HFF-Myc (cell line): ENCODE measurements at regions not wholly inside any gene's neighbourhood (a gene's known extent, or its start where the extent isn't known, plus 50 kb on each side); places are given as distances from the start of the nearest gene placed in this dataset.

Source experiments
- DNase-seq: peaks from one replicate; pipeline ENCODE4 v3.0.0-alpha.2; 2011; ENCODE audit warnings: low read depth; ENCODE audit errors: extremely low read depth
- H3K4me3 ChIP-seq: replicated peaks from 2 replicates; pipeline ENCODE4 v1.5.1; 2011; ENCODE audit warnings: low read depth, mild to moderate bottlenecking, control low read depth, low read length
- TF ChIP-seq, protein P1 (sequence below): IDR thresholded peaks from 2 replicates; pipeline ENCODE4 v1.5.1; 2012; ENCODE audit warnings: mild to moderate bottlenecking, low read depth, low read length, control low read depth; ENCODE audit errors: missing control alignments

DNA sequence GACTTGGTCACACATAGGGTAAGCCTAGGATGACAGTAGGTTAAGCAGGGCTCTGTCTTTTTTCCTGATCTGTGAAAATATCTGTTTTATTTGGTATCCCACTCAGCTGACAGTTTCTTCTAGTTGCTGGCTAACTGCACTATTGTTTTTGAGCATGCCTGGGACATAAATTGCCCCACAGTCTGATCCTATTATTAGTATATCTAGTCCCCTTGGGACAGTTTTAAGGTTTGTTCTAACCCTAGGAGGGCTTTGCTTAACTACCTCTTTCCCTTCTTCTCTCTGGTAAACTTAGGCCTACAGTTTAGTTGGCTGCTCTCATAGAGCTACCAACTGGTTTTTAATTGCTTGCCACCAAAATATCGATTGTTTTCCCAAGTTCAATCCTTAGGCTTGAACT, 446.6 kb downstream of the ARHGEF28 start:
- H3K4me3 ChIP-seq, result no peak overlapping the region
- TF ChIP-seq, protein P1, sequence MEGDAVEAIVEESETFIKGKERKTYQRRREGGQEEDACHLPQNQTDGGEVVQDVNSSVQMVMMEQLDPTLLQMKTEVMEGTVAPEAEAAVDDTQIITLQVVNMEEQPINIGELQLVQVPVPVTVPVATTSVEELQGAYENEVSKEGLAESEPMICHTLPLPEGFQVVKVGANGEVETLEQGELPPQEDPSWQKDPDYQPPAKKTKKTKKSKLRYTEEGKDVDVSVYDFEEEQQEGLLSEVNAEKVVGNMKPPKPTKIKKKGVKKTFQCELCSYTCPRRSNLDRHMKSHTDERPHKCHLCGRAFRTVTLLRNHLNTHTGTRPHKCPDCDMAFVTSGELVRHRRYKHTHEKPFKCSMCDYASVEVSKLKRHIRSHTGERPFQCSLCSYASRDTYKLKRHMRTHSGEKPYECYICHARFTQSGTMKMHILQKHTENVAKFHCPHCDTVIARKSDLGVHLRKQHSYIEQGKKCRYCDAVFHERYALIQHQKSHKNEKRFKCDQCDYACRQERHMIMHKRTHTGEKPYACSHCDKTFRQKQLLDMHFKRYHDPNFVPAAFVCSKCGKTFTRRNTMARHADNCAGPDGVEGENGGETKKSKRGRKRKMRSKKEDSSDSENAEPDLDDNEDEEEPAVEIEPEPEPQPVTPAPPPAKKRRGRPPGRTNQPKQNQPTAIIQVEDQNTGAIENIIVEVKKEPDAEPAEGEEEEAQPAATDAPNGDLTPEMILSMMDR, result no peak
- no peak for DNase-seq

DNA sequence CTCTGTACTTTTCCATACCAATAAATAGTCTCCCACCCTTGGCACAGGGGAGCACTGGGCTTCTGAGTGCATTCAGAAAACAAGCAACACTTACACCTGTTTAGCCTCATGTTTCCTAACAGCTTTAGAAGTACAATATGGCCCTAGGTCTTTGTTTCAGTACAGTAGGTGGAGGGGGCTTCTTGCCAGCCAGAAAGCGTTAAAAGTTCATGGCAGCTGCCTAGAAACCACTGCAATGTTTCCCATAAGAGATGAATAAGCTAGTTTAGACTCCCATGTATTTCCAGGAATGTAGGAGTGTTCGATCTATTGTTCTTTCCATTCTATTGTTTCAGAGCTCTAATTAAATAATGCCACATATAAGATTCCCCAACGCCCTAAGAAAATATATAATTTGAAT, 444.8 kb downstream of the ARHGEF28 start:
- DNase-seq, result no peak
- TF ChIP-seq, protein P1, result no peak
- no peak overlapping the region for H3K4me3 ChIP-seq

DNA sequence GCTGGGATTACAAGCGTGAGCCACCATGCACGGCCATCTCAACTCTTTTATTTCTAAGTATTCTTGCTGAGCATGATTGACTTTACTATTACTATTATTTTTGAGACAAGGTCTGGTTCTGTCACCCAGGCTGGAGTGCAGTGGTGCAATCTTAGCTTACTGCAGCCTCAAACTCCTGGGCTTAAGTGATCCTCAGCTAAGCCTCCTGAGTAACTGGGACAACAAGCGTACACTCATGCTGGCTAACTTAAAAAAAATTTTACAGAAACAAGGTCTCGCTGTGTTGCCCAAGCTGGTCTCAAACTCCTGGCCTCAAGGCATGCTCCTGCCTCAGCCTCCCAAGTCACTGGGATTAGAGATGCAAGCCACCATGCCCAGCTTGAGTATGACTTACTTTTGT, 443.7 kb downstream of the ARHGEF28 start:
- no peak for DNase-seq
- TF ChIP-seq, protein P1, result no peak
- H3K4me3 ChIP-seq, result no peak overlapping the region

DNA sequence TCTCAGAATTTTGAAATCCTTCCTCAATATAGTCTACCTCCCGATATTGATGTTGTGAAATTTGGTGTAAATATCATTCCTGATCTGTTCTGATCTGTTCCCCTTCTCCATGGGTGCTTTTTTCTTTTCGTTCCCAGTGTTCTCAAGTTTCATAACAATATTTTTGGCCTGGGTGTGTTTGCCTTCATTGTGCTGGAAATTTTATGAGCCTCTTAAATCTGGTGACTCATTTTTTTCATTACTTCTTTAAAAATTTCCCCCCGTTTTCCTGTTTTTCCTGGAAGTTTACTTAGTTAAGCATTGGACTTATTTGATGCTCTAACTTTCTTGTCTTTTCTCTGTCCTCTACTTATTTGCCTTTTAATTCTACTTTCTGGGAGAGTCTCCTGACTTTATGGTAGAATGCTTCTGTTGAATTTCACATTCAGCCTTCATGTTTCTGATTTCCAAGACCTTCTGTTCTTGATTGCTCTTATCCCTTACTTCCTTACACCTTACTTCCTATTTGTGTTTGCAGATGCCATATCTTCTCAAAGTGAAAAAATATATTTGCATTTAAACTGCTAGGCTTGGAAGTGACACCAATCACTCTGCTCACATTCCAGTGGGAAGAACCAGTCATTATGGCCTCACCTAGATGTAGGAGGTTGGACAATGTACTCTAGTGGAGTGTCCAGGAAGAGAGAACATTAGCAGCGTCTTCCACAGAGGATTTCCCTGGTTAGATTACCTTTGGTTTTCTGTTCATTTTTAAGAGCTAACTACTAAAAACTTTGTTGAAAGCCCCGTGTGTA, 441.9 kb downstream of the ARHGEF28 start:
- TF ChIP-seq, protein P1, result no peak
- no peak for DNase-seq
- no peak overlapping the region for H3K4me3 ChIP-seq

DNA sequence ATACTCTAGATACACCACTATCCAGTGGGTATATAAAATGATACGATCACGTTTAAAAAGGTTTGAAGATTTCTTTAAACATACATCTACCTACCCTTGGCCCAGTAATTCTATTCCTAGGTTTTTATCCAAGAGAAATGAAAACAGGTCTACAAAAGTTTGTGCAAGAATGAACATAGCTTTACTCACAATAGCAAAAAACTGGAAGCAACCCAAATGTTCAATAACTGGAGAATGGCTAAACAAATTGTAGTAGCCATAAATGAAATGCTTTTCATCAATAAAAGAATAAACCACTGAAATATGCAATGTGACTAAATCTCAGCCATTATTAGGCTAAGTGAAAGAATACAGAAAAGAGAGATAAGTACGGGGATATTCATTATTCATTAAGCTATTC, 438.9 kb downstream of the ARHGEF28 start:
- TF ChIP-seq, protein P1, result no peak
- no peak for DNase-seq
- no peak overlapping the region for H3K4me3 ChIP-seq

DNA sequence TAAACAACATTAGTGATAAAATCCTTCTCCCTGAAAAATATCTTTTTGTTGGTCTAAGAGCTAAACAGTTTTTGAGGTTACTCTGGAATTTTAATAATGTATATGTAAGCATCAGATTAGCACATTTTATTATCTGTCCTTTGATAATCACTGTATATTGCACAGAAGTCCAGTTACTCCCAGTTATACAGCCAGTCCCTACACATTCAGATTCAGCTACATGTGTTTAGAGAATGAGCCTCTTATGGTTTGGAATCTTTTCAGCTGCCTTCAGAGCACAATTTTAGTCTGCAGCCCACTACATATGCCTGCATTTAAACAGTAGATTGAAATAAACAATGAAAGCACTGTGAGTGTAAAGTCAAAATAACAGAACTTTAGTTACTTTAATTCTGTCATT, 438.2 kb downstream of the ARHGEF28 start:
- no peak for DNase-seq
- H3K4me3 ChIP-seq, result no peak overlapping the region
- TF ChIP-seq, protein P1, result no peak

DNA sequence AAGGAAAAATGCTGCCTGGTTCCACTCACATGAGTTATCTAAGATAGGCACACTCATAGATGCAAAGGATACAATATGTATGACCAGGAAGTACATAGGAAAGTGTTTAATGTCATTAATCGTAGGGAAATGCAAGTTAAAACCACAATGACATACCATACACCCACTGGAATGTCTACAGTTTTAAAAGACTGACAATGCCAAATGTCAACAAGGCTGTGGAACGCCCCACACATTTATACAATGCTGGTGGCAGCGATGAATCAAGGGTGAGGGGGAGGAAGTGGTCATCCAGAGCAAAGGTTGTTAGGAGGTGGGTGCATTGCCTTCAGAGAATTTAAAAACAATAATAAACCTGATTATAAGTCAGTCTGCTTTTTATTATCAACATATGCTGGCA, 437.8 kb downstream of the ARHGEF28 start:
- DNase-seq, result peak; percentile 74
- no peak overlapping the region for H3K4me3 ChIP-seq
- TF ChIP-seq, protein P1, result no peak
